ENCODE measurements at regions not wholly inside any gene's neighbourhood (a gene's known extent, or its start where the extent isn't known, plus 50 kb on each side); places are given as distances from the start of the nearest gene placed in this dataset.

GRCh38 chr2:19807866-19808265, 93.9 kb downstream of the TTC32 start:
- no peak for DNase-seq

GRCh38 chr2:19807346-19807745, 94.4 kb downstream of the TTC32 start:
- no peak for DNase-seq

GRCh38 chr2:19806591-19806990, 95.2 kb downstream of the TTC32 start:
- DNase-seq = no peak

- DNase-seq = no peak
Observed at GRCh38 chr2:19806131-19806530, 95.7 kb downstream of the TTC32 start.

- DNase-seq = no peak
Observed at GRCh38 chr2:19805266-19805665, 96.5 kb downstream of the TTC32 start.

- DNase-seq = no peak
Observed at GRCh38 chr2:19804639-19805260, 97.0 kb downstream of the TTC32 start.

- no peak for DNase-seq
Observed at GRCh38 chr2:19802086-19802841, 99.5 kb downstream of the TTC32 start.

GRCh38 chr2:19801367-19802080, 100.3 kb downstream of the TTC32 start:
- DNase-seq = no peak

- no peak for DNase-seq
Observed at GRCh38 chr2:19800796-19801195, 101.0 kb downstream of the TTC32 start.

GRCh38 chr2:19799881-19800780, 101.7 kb downstream of the TTC32 start:
- no peak for DNase-seq

GRCh38 chr2:19797871-19798270, 103.9 kb downstream of the TTC32 start:
- no peak for DNase-seq

GRCh38 chr2:19797243-19797810, 104.5 kb downstream of the TTC32 start:
- no peak for DNase-seq

- no peak for DNase-seq
Observed at GRCh38 chr2:19796035-19796695, 105.6 kb downstream of the TTC32 start.

GRCh38 chr2:19793132-19793750, 108.5 kb downstream of the TTC32 start:
- DNase-seq = no peak

GRCh38 chr2:19790291-19790690, 111.5 kb downstream of the TTC32 start:
- DNase-seq = no peak

- no peak for DNase-seq
Observed at GRCh38 chr2:19787134-19787533, 114.6 kb downstream of the TTC32 start.

- no peak for DNase-seq
Observed at GRCh38 chr2:19786408-19787058, 115.2 kb downstream of the TTC32 start.

GRCh38 chr2:19785867-19786266, 115.9 kb downstream of the TTC32 start:
- DNase-seq = no peak

GRCh38 chr2:19785447-19785846, 116.3 kb downstream of the TTC32 start:
- DNase-seq = no peak

- DNase-seq = no peak
Observed at GRCh38 chr2:19784456-19784855, 117.3 kb downstream of the TTC32 start.

GRCh38 chr2:19783935-19784334, 117.8 kb downstream of the TTC32 start:
- no peak for DNase-seq
